GM03348 (cell line): ENCODE measurements at regions not wholly inside any gene's neighbourhood (a gene's known extent, or its start where the extent isn't known, plus 50 kb on each side); places are given as distances from the start of the nearest gene placed in this dataset.

Experiments used
- DNase-seq: peaks from one replicate; pipeline ENCODE4 v3.0.0; 2012; ENCODE audit warnings: low spot score

- DNase-seq = no peak
Measured at GRCh38 chr10:44853796-44854195, 57.3 kb upstream of the TMEM72 start.

GRCh38 chr10:44854693-44855350 lies 56.3 kb upstream of the TMEM72 start:
- no peak for DNase-seq

GRCh38 chr10:44856696-44857095 lies 54.4 kb upstream of the TMEM72 start:
- DNase-seq = no peak

- DNase-seq = peak; percentile 90
Measured at GRCh38 chr10:44857363-44858016, 53.6 kb upstream of the TMEM72 start.

- no peak for DNase-seq
Measured at GRCh38 chr10:44858017-44858371, 53.1 kb upstream of the TMEM72 start.

- no peak for DNase-seq
Measured at GRCh38 chr10:44858988-44859387, 52.1 kb upstream of the TMEM72 start.

GRCh38 chr10:44859546-44860285 lies 51.4 kb upstream of the TMEM72 start:
- DNase-seq = no peak

GRCh38 chr10:44860811-44861736 lies 50.1 kb upstream of the TMEM72 start:
- peak; percentile 93 for DNase-seq
